WI38 (cell line): ENCODE measurements at regions not wholly inside any gene's neighbourhood (a gene's known extent, or its start where the extent isn't known, plus 50 kb on each side); places are given as distances from the start of the nearest gene placed in this dataset.

Source experiments
- H3K4me3 ChIP-seq: 2 replicates; pipeline ENCODE4 v1.5.1; 2011; ENCODE audit warnings: low read depth, mild to moderate bottlenecking, control low read depth, low read length
- CTCF ChIP-seq: IDR thresholded peaks from 2 replicates; pipeline ENCODE4 v1.5.1; 2012; ENCODE audit warnings: low read depth, mild to moderate bottlenecking, control low read depth, low read length

- no peak overlapping the region for H3K4me3 ChIP-seq
- TF ChIP-seq CTCF, result no peak
These were observed 498.6 kb downstream of the LIG4 start for GRCh38 chr13:107716741-107717140.

- no peak for TF ChIP-seq CTCF
- H3K4me3 ChIP-seq, result no peak overlapping the region
These were observed 499.1 kb downstream of the LIG4 start for GRCh38 chr13:107716241-107716640.

- no peak for TF ChIP-seq CTCF
- H3K4me3 ChIP-seq, result no peak overlapping the region
These were observed 499.8 kb downstream of the LIG4 start for GRCh38 chr13:107715496-107715895.

- no peak for TF ChIP-seq CTCF
- no peak overlapping the region for H3K4me3 ChIP-seq
These were observed 502.0 kb downstream of the LIG4 start for GRCh38 chr13:107713314-107713713.

GRCh38 chr13:107712145-107712860 is 503.0 kb downstream of the LIG4 start:
- H3K4me3 ChIP-seq, result no peak overlapping the region
- no peak for TF ChIP-seq CTCF

GRCh38 chr13:107690181-107690580 is 525.2 kb downstream of the LIG4 start:
- TF ChIP-seq CTCF, result no peak
- H3K4me3 ChIP-seq, result no peak overlapping the region

GRCh38 chr13:107685876-107686275 is 529.5 kb downstream of the LIG4 start:
- no peak overlapping the region for H3K4me3 ChIP-seq
- no peak for TF ChIP-seq CTCF
